Effector memory CD8-positive, alpha-beta T cell (primary cell): ENCODE measurements at regions not wholly inside any gene's neighbourhood (a gene's known extent, or its start where the extent isn't known, plus 50 kb on each side); places are given as distances from the start of the nearest gene placed in this dataset.

Experiments
- ATAC-seq: fragments of 150-1000 bp; cut with Tn5 transposase; replicated peaks from 2 replicates; pipeline ENCODE4 v1.10.0; 2021; ENCODE audit warnings: mild to moderate bottlenecking, moderate library complexity
- DNase-seq, 3 experiments: peaks; one replicate each; pipeline ENCODE4 v3.0.0; 2021
- H3K27ac Mint-ChIP-seq, 2 donors: one replicate each; pipeline ENCODE4 v1.8.0; 2022; ENCODE audit warnings: mild to moderate bottlenecking in 2 of 2, mixed read lengths in 2 of 2, moderate library complexity in 2 of 2
- H3K27me3 Mint-ChIP-seq, 2 donors: one replicate each; pipeline ENCODE4 v1.8.0; 2022; ENCODE audit warnings: mixed read lengths in 2 of 2
- H3K36me3 Mint-ChIP-seq: one replicate; pipeline ENCODE4 v1.8.0; 2022; ENCODE audit warnings: mild to moderate bottlenecking, moderate library complexity, mixed read lengths; ENCODE audit not compliant: insufficient read depth
- H3K4me1 Mint-ChIP-seq, 2 donors: one replicate each; pipeline ENCODE4 v1.8.0; 2022; ENCODE audit warnings: low read depth in 2 of 2, mixed read lengths in 2 of 2
- H3K4me3 Mint-ChIP-seq, 2 donors: one replicate each; pipeline ENCODE4 v1.8.0; 2022; ENCODE audit warnings: mild to moderate bottlenecking in 2 of 2, mixed read lengths in 2 of 2, moderate library complexity in 2 of 2
- H3K9me3 Mint-ChIP-seq, 2 donors: one replicate each; pipeline ENCODE4 v1.8.0; 2022; ENCODE audit warnings: mixed read lengths in 2 of 2

DNA sequence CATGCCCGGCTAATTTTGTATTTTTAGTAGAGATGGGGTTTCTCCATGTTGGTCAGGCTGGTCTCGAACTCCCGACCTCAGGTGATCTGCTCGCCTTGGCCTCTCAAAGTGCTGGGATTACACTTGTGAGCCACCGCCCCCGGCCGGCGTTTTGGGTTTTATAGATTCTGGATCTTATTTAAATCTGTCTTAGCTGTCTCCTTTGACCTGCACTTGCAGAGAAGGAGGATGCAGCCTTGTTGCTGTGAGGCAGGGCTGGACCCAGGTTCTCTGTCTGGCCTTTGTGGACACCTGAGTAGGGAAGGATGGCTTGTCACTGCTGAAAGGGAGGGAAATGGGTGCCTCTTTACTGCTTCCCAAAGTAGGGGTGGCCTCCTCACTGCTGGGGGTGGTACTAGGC is 83.0 kb upstream of the HS6ST1 start:
- DNase-seq (no peak), ATAC-seq (no peak)
- H3K27me3 Mint-ChIP-seq = peaks cover 68 to 93% of the 10 kb centered on the region in 2 donors
- no peaks in the 10 kb centered on the region for H3K9me3 Mint-ChIP-seq
- no peaks in the 10 kb centered on the region for H3K4me1 Mint-ChIP-seq
- H3K36me3 Mint-ChIP-seq = peaks cover 5% of the 10 kb centered on the region
- H3K27ac Mint-ChIP-seq = no peak overlapping the region
- H3K4me3 Mint-ChIP-seq = no peak overlapping the region

DNA sequence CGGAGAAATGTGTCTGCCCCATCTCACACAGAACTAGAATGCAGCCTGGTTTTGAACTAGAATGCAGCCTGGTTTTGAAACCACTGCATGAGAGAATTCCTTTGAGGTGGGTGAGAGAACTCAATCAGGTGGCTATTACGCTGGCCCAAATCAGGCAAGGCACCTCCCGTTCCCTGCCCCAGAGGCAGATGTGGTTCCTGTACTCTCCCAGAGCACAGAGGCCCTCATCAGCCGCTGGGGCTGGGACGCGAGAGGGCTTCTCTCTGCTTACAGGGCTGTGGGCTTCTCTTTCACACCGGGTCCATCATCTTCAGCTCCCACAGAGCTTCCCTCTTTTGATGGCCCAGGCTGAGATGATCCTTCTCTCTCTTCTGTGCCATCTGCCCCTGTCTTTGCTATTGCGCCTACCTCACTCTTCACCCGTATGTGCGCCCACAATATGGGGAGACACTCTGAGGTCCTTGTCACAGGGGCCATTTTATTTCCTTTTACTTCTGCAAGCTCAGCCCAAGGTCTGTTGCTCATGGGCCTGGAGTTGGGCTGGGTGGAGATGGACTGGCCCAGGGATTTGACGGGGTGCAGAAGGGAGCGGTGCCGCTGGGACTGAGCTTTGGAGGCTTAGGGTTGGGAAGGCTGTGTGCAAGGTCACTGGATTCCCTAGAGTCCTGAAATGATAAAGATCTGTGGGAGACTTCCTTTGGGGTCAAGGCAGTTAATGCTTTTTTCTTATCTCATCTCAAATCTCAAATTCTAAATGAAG is 84.4 kb upstream of the HS6ST1 start:
- H3K4me3 Mint-ChIP-seq = no peak overlapping the region
- H3K36me3 Mint-ChIP-seq = peaks cover 5% of the 10 kb centered on the region
- H3K4me1 Mint-ChIP-seq = no peaks in the 10 kb centered on the region
- no peak overlapping the region for H3K27ac Mint-ChIP-seq
- H3K27me3 Mint-ChIP-seq = peaks cover 71 to 100% of the 10 kb centered on the region in 2 donors
- DNase-seq = no peak
- no peaks in the 10 kb centered on the region for H3K9me3 Mint-ChIP-seq
- ATAC-seq = no peak

DNA sequence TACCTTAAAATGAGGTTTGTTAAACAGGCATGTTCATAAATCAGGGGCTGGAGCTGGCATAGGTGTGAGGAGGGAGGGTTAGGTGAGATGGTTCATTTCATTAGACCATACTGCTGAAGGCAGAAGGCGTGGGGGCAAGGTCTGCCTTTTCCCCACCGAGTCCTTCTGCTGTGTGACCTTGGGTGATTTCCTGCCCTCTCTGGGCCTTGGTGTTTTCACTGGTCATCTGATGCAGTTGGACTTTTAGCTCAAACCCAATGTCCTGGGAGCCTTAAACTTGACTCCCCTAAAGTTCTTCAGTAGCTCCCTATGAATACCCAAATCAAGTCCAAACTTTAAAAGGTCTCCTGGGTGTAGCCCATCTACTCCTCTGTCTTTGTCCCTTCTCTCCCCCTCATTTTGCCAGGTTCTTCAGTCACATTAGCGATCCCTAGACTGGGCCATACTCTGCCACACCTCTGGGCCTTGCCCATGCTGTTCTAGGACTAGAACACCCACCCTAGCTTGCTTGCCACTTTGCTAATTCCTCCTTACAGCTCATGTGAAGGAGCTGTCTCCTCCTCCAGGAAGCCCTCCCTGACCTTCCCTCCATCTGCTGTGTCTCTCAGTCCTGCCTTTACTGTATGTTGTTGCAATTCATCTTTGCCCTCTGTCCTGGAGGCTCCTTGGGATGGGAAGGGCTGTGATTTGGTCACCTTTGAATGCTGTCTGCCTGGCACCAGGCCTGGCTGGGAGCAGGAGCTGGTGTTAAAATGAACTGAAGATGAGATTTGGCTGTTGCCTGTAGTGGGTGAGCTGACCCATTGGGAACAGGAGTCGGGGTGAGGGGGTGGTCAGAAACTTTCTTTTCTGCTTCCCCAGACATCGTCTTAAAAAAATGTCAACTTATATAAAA is 85.4 kb upstream of the HS6ST1 start:
- H3K27me3 Mint-ChIP-seq = peaks cover 73 to 100% of the 10 kb centered on the region in 2 donors
- no peak for ATAC-seq

DNA sequence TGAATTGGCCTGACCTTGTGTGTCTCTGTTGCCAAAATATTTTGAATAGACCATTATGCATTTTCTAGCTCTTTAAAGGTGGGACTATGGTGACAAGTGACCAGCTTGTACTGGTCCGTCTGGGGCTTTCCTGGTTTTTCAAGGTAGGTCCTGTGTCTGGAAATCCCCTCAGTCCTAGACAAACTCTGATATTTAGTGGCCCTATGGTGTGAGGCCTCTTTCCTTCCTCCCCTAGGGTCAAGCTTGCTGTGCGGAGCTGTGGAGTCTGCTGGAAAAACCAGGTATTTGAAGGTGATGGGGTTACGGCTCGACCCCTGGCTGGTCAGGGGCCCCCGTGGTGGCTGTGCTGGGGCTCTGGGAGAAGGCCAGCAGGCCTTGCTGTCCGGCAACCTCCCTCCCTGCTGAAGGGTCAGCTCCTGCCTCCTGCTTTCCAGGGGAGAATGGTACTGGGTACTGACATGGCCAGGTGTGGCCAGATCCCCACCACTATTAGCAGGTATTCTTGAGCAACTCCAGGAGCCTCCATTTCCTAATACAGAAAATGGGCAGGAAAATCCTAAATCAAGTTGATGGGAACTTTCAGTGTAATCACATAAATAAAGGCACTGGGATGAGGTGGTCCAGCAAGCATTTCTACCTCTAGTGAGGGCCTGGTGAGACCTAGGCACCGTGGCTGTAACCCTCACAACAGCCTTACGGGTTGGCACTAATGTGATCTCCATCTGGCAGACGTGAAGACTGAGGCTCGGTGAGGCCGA is 86.2 kb upstream of the HS6ST1 start:
- no peak for ATAC-seq
- peaks cover 0 to 3% of the 10 kb centered on the region in 2 donors for H3K4me1 Mint-ChIP-seq

More for the DNA sequence above, 85.4 kb upstream of the HS6ST1 start:
- H3K4me3 Mint-ChIP-seq = no peak overlapping the region
- no peak for DNase-seq
- H3K9me3 Mint-ChIP-seq = no peaks in the 10 kb centered on the region
- H3K4me1 Mint-ChIP-seq = peaks cover 0 to 3% of the 10 kb centered on the region in 2 donors
- peaks cover 5% of the 10 kb centered on the region for H3K36me3 Mint-ChIP-seq
- H3K27ac Mint-ChIP-seq = no peak overlapping the region

DNA sequence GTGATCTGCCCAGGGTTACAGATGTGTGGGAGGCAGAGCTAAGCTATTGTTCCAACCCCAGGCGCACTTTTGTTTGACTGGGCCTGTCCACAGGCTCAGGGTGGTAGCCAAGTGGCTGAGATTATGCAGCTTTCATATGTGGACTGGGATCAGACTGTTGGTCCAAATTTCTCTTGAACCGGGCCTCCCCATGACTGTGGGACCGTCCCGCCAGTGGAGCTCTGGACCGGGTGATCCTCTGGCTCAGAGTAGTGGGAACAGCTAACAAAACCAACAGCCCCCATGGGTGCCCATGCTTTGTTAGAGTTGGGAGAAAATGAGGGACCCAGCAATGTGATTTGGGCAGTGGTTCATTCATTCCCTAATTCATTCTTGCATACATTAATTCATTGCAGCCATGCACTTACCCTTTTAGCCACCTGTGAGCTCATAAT is 86.8 kb upstream of the HS6ST1 start:
- Mint-ChIP-seq H3K9me3 (no peaks in the 10 kb centered on the region), H3K4me1 (peaks cover 0 to 3% of the 10 kb centered on the region in 2 donors), H3K36me3 (no peaks in the 10 kb centered on the region), H3K27me3 (peaks cover 74 to 100% of the 10 kb centered on the region in 2 donors), H3K27ac (no peak overlapping the region), H3K4me3 (no peak overlapping the region)
- ATAC-seq (no peak), DNase-seq (no peak)

More for the DNA sequence above, 86.2 kb upstream of the HS6ST1 start:
- H3K4me3 Mint-ChIP-seq = no peak overlapping the region
- no peak for DNase-seq
- H3K36me3 Mint-ChIP-seq = peaks cover 2% of the 10 kb centered on the region
- no peak overlapping the region for H3K27ac Mint-ChIP-seq
- H3K9me3 Mint-ChIP-seq = no peaks in the 10 kb centered on the region
- peaks cover 74 to 100% of the 10 kb centered on the region in 2 donors for H3K27me3 Mint-ChIP-seq

DNA sequence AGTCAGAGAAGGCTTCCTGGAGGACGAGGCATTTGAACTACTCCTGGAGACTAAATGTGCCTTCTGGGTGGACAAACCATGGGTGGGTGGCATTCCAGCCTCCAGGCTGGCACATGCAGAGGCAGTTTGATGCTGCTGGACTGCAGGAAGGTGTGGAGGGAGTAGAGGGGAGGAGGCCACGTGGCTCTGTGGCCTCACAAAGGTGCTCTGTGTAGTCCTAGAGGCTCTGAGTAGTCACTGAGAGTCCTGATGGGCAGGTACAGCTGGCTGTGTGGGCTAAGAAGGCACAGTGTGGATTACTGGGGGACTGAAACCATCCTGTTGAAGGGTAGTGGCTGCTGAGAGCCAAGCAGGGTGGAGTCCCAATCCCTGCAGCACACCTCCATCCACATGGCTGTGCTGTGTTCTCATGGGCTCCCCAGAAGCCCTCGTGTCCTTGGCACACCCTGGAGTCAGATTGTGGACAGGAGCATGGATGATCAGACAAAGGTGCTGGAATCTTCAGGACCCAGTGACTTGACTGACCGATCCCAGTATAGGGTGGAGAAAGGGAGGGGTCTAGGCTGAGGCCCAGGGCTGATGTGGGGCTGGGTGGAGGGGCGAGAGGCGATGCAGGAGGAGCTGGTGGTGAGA is 87.4 kb upstream of the HS6ST1 start:
- Mint-ChIP-seq H3K9me3 (no peaks in the 10 kb centered on the region), H3K27ac (no peak overlapping the region), H3K4me3 (no peak overlapping the region), H3K36me3 (no peaks in the 10 kb centered on the region), H3K4me1 (peaks cover 0 to 3% of the 10 kb centered on the region in 2 donors), H3K27me3 (peaks cover 70 to 94% of the 10 kb centered on the region in 2 donors)
- ATAC-seq (no peak), DNase-seq (no peak)

DNA sequence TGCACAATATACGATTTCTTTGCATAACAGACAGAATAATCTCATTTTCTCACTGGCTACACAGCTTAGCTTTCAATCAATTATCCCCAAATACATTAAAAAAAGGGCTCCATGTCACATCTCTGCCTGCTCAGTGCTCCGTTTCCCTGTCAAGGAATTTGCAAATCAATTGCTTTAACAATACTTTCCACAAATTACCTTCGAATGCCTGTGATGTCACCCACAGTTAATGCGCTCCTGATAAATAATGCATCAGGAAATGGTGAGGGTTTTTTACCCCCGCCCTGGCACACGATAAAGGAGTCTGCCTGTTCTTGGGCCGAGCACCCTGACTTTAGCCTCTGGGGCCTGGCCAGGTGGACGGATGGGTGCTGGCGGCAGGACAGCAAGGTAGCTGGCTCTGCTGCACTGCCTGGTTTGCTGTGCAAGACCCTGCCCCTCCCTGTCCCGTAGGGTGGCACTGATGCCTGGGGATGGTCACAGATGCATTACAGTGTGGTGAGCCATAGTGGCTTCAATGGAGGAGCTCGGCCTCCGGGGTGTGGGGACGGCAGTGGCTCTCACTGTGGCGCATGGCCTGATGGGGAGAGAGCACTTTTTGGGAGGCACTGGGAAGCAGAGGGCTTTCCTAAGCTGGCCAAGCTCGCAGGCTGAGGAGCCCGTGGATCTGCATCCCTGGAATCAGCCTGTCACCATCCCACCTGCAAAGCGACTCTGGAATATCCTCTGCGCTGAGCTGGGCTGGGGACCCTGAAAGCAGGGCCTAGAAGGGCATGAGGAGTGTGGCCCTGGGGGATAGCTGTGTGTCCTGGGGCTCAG is 88.3 kb upstream of the HS6ST1 start:
- peaks cover 65 to 86% of the 10 kb centered on the region in 2 donors for H3K27me3 Mint-ChIP-seq
- H3K4me3 Mint-ChIP-seq = no peak overlapping the region
- peaks cover 0 to 3% of the 10 kb centered on the region in 2 donors for H3K4me1 Mint-ChIP-seq
- ATAC-seq = no peak
- no peak overlapping the region for H3K27ac Mint-ChIP-seq
- no peak for DNase-seq
- H3K36me3 Mint-ChIP-seq = no peaks in the 10 kb centered on the region
- H3K9me3 Mint-ChIP-seq = no peaks in the 10 kb centered on the region

DNA sequence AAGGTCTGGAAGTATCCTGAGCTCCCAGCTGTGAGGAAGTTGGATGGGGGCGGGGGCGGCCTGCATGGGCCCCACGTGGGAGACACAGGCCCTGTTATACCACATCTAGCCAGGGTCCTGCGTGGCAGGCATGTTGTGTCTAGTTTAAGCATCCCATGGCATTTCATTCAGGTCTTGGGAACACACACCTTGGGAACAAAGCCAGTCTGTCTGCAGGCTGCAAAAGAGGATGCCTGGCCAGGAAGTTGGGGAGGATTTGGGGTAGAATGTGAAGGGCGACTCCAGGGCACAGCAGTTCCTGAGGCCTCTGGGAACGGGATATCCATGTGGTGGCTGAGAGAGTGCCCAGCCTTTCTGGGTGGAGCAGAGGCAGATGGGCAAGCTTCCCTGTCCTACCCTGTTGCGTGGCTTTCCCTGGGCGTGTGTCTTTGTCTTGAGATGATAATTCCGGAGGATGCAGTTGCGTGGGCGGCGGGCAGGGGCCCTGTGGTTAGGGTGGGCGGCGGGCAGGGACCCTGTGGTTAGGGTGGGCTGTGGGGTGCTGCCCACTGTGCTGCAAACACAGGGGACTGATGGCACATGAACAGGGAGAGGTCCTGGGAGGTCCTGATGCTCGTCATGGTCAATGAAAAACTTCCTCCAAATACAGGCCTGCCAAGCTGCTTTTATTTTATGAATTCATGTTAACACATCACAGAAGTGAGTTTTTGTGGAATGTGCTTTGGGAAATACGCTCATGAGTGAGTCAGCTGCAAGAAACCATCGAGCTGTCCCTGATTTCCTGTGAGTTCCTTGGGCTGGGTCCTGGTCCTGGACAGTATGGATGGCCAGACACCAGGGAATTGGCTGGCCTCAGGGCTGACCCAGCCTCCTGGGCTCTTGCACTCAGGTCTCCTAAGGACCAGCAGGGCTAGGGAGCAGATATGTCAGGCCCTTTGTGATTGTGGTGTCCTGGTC is 90.0 kb upstream of the HS6ST1 start:
- no peak for DNase-seq
- no peaks in the 10 kb centered on the region for H3K9me3 Mint-ChIP-seq
- ATAC-seq = no peak
- no peak overlapping the region for H3K4me3 Mint-ChIP-seq
- peaks cover 0 to 3% of the 10 kb centered on the region in 2 donors for H3K4me1 Mint-ChIP-seq
- no peak overlapping the region for H3K27ac Mint-ChIP-seq
- peaks cover 53 to 69% of the 10 kb centered on the region in 2 donors for H3K27me3 Mint-ChIP-seq
- H3K36me3 Mint-ChIP-seq = no peaks in the 10 kb centered on the region

DNA sequence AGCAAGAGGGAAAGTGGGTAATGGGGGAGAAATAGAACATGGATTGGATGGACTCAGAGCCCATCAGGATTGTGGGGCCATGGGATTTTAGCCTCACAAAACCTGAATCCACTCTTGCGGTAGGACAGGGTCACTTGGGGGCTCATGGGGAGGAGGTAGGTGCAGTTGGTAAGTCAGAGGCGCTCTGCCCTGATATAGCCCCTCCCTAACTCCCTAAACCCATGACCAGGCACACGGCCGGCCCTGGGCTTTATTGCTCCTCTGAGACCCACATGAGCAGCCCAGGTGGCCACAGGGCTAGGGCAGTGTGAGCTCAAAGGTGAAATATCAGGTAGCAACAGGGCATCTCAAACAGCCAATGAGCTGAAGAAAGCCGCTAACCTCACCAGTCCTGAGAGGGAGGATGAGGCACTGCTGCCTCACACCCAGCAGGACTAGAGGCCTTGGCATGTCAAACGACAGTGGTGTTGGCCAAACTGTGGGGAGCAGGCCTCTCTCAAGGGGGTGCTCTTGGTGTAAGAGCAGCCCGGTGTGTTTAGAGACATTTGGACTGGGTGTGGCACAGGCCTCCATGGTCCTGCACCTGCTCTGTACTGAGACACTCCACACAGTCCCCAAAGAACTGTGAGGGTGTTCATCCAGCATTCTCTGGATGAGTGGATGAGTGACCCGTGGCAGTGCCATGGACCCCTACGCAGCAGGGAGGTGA is 90.8 kb upstream of the HS6ST1 start:
- Mint-ChIP-seq H3K27me3 (peaks cover 45 to 60% of the 10 kb centered on the region in 2 donors), H3K27ac (no peak overlapping the region), H3K4me1 (peaks cover 0 to 3% of the 10 kb centered on the region in 2 donors), H3K9me3 (no peaks in the 10 kb centered on the region), H3K4me3 (no peak overlapping the region), H3K36me3 (no peaks in the 10 kb centered on the region)
- DNase-seq = no peak
- ATAC-seq = no peak

DNA sequence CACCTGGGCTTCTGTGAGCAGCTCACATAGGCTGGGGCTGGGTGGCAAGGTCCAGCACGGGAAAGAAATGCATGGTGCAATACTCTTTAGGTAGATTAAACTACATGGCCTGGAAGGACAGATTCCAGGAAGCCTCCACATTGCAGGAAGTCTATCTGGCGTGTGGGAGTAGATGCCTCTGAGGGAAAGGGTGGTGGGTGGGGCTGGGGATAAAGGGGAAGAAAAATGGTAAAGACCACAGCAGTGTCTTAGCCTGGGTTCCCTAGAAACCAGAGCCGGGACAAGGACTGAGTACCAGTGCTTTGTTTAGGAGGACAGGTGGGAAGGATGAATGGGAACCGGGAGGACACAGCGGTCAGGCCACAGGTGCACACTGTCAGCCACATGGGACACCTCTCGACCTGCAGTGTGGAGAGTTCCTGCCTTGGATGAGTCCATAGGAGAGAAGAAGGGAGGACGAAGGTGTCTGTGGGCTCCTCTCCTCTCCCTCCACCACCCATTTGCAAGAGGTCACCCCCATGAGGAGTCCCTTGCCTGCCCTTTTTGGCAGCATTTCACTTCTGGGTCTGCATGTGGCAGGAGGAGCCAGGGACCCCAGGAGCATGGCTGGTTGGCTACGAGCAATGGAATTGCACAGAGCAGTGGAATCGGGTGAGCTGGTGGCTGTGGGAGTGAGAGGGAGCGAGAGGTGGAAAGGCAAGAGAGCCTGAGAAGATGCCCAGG is 91.5 kb upstream of the HS6ST1 start:
- peaks cover 0 to 3% of the 10 kb centered on the region in 2 donors for H3K4me1 Mint-ChIP-seq
- DNase-seq = no peak
- no peak overlapping the region for H3K4me3 Mint-ChIP-seq
- no peak for ATAC-seq
- H3K9me3 Mint-ChIP-seq = no peaks in the 10 kb centered on the region
- H3K27ac Mint-ChIP-seq = no peak overlapping the region
- no peaks in the 10 kb centered on the region for H3K36me3 Mint-ChIP-seq
- H3K27me3 Mint-ChIP-seq = peaks cover 45 to 53% of the 10 kb centered on the region in 2 donors
